GM06990 (cell line): ENCODE measurements at regions not wholly inside any gene's neighbourhood (a gene's known extent, or its start where the extent isn't known, plus 50 kb on each side); places are given as distances from the start of the nearest gene placed in this dataset.

ENCODE experiments used
- DNase-seq: peaks from one replicate; pipeline ENCODE4 v3.0.0-alpha.2; 2011; ENCODE audit not compliant: insufficient read length; ENCODE audit errors: extremely low read depth
- H3K27me3 ChIP-seq: replicated peaks from 2 replicates; pipeline ENCODE4 v1.6.0; 2011; ENCODE audit warnings: low read length; ENCODE audit not compliant: control insufficient read depth, insufficient read depth
- H3K36me3 ChIP-seq: 2 replicates; pipeline ENCODE4 v1.5.1; 2011; ENCODE audit warnings: low read length; ENCODE audit not compliant: control insufficient read depth, insufficient read depth
- H3K4me3 ChIP-seq: replicated peaks from 2 replicates; pipeline ENCODE4 v1.5.1; 2011; ENCODE audit warnings: low read depth, mild to moderate bottlenecking, control low read depth, low read length
- CTCF ChIP-seq: IDR thresholded peaks from 2 replicates; pipeline ENCODE4 v1.5.1; 2011; ENCODE audit warnings: low read length, control low read depth, mild to moderate bottlenecking, inconsistent platforms; ENCODE audit not compliant: insufficient read depth, poor library complexity, severe bottlenecking

- Histone ChIP-seq H3K4me3 (no peak overlapping the region), H3K27me3 (no peaks in the 10 kb centered on the region), H3K36me3 (no peaks in the 10 kb centered on the region)
- no peak for DNase-seq
- no peak for TF ChIP-seq CTCF
These were observed 436.4 kb upstream of the PKN2 start for GRCh38 chr1:88247666-88248065.

- no peak for TF ChIP-seq CTCF
- no peaks in the 10 kb centered on the region for H3K36me3 ChIP-seq
- no peak overlapping the region for H3K4me3 ChIP-seq
- DNase-seq = no peak
- no peaks in the 10 kb centered on the region for H3K27me3 ChIP-seq
These were observed 433.2 kb upstream of the PKN2 start for GRCh38 chr1:88250915-88251314.

- no peak for DNase-seq
- Histone ChIP-seq H3K27me3 (no peaks in the 10 kb centered on the region), H3K36me3 (no peaks in the 10 kb centered on the region), H3K4me3 (no peak overlapping the region)
- TF ChIP-seq CTCF = no peak
These were observed 431.3 kb upstream of the PKN2 start for GRCh38 chr1:88252745-88253144.

GRCh38 chr1:88265606-88266005 is 418.5 kb upstream of the PKN2 start:
- H3K27me3 ChIP-seq = no peaks in the 10 kb centered on the region; the same call in 1 of the 2 replicates
- no peak overlapping the region for H3K4me3 ChIP-seq
- no peak for TF ChIP-seq CTCF
- no peak for DNase-seq
- no peaks in the 10 kb centered on the region for H3K36me3 ChIP-seq

GRCh38 chr1:88266051-88266450 is 418.0 kb upstream of the PKN2 start:
- Histone ChIP-seq H3K27me3 (no peaks in the 10 kb centered on the region; the same call in 1 of the 2 replicates), H3K4me3 (no peak overlapping the region), H3K36me3 (no peaks in the 10 kb centered on the region)
- no peak for TF ChIP-seq CTCF
- DNase-seq = no peak

GRCh38 chr1:88272216-88272615 is 411.9 kb upstream of the PKN2 start:
- Histone ChIP-seq H3K4me3 (no peak overlapping the region), H3K36me3 (no peaks in the 10 kb centered on the region), H3K27me3 (no peaks in the 10 kb centered on the region; the same call in 1 of the 2 replicates)
- no peak for DNase-seq
- TF ChIP-seq CTCF = no peak
